ENCODE measurements at regions not wholly inside any gene's neighbourhood (a gene's known extent, or its start where the extent isn't known, plus 50 kb on each side); places are given as distances from the start of the nearest gene placed in this dataset.
"Not testable (repeated sequence)": the region's sequence is repeated elsewhere in the genome, so short reads cannot be mapped to it uniquely, and the experiment has no call there.

DNA sequence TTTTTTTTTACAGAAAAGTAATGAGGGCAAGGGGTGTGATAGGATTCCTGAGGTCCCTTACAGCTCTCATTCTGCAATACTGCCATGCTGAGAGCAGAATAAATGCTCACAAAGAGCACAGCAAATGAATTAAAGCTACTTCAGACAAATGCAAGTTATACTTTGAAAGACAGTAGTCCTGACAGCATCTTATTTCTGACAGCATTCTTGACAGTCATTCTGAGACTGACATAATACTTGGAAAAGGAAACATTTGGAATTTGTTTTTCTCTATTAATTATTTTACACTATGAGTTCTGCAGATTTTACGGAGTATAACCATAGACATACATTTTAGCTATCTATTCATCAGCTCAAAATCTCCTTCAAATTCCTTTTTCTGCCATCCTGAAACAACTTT is 935.2 kb upstream of the FAM98A start:
- TF ChIP-seq CTCF (IDR thresholded peaks at IDR 0.05; ENCODE audit: insufficient read depth, low read depth, low read length, missing control alignments), result no peak
- DNase-seq (ENCODE audit: low read depth), result no peak
- H3K4me3 ChIP-seq (ENCODE audit: low read length), result no peak overlapping the region

DNA sequence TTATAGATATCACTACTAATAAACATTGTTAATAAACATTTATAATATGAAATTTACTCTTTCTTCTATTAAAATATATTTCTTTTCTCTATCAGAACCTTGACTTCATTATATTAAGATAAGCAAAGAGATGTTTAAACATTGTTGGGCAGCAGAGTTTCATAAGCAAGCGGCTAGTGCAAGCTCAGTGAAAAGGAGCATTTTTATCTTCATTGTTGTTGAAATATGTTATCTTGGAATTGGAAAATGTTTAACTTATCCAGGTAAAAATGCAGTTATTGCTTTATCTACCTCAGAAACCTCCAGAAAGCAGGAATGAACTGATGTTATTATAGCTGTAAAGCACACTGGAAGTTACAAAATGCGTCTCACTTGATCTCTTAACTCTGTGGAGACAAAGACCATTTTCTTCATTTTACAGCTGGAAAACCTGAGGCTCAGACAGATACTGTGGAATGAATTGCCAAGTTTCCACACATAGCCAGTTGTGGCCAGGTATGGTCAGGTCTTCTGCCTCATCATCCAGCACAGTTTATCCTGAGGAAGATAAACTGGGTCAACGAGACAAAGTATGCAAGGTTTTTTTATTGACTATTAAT is 934.6 kb upstream of the FAM98A start:
- no peak for TF ChIP-seq CTCF (IDR thresholded peaks at IDR 0.05; ENCODE audit: insufficient read depth, low read depth, low read length, missing control alignments)
- no peak for DNase-seq (ENCODE audit: low read depth)
- H3K4me3 ChIP-seq (ENCODE audit: low read length), result no peak overlapping the region

DNA sequence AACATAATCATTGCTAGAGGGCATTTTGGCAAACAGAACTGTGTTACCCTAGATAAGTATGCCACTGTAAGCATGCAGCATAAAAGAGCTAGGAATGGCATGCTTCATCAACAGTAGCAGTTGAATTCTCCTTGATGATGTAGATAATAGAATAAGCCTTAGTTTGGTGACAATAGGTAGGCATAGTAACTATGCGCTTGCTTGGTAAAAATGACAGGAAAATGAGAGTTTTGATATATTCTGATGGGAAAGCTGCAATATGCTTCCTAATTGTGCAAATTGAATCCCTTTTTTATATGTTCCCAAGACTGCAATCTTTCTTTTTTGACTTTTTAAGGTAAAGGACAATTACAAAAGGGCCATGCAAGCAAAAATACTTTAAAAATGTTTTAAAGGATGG is 930.9 kb upstream of the FAM98A start:
- no peak for DNase-seq (ENCODE audit: low read depth)
- TF ChIP-seq CTCF (IDR thresholded peaks at IDR 0.05; ENCODE audit: insufficient read depth, low read depth, low read length, missing control alignments), result no peak

DNA sequence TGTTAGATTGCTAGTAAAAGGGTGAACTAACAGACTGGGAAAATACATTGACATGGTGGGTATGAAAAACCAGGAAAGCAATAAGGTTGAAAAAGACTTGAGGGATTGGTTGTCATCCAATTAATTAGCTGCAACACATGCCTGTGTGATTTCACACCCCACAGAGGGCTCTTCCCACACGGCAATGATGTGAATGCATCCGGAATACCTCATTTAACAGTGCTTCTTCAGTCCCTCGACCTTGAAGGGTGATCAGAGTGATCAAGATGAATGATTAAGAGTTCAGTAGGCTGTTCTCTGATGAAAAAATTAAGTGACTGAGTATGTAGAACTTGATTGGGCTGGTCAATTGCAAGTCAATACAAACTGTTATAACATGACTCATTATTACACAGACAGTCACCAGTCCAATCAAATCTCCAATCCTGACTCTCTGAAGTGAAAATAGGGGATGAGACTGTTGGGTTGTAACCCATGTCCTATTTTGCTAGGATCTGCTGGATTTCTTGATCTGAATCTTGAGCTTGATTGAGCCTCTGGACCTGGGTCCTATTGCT is 924.9 kb upstream of the FAM98A start:
- no peak for TF ChIP-seq CTCF (IDR thresholded peaks at IDR 0.05; ENCODE audit: insufficient read depth, low read depth, low read length, missing control alignments)
- peak; percentile 59 for DNase-seq (ENCODE audit: low read depth)

More for the DNA sequence above, 930.9 kb upstream of the FAM98A start:
- H3K4me3 ChIP-seq (ENCODE audit: low read length), result no peak overlapping the region

GRCh38 chr2:34519659-34520058 is 920.6 kb upstream of the FAM98A start:
- no peak for DNase-seq (ENCODE audit: low read depth)
- TF ChIP-seq CTCF (IDR thresholded peaks at IDR 0.05; ENCODE audit: insufficient read depth, low read depth, low read length, missing control alignments), result no peak
- no peak overlapping the region for H3K4me3 ChIP-seq (ENCODE audit: low read length)

More for the DNA sequence above, 924.9 kb upstream of the FAM98A start:
- H3K4me3 ChIP-seq (ENCODE audit: low read length), result no peak overlapping the region

DNA sequence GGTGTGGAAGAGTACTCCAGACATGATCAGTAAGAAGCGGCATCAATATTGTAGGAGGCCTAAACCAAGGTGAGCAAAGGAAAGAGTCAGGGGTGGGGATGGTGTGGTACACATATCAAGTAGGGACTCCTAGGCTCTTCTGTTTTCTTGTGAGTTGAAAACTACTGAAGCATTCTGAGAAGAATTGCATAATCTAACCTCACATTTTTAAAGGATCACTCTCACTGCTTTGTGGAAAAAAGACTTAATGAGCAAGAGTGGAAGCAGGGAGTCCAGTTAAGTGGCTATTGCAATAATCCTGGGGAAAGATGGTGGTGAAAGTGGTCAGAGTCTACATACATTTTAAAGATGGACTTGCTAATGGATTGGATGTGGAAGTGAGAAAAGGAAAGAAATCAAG is 899.5 kb upstream of the FAM98A start:
- TF ChIP-seq CTCF (IDR thresholded peaks at IDR 0.05; ENCODE audit: insufficient read depth, low read depth, low read length, missing control alignments), result no peak
- no peak overlapping the region for H3K4me3 ChIP-seq (ENCODE audit: low read length)
- no peak for DNase-seq (ENCODE audit: low read depth)

GRCh38 chr2:34494192-34494591 is 895.1 kb upstream of the FAM98A start:
- DNase-seq (ENCODE audit: low read depth), result not testable (repeated sequence)

More at GRCh38 chr2:34494192-34494591, 895.1 kb upstream of the FAM98A start:
- not testable (repeated sequence) for H3K4me3 ChIP-seq (ENCODE audit: low read length)
